NCI-H1694 (cell line): ENCODE measurements at regions not wholly inside any gene's neighbourhood (a gene's known extent, or its start where the extent isn't known, plus 50 kb on each side); places are given as distances from the start of the nearest gene placed in this dataset.
A peak's percentile ranks its signal among the peaks of the same experiment; 100 is the strongest.
"Not testable (repeated sequence)": the region's sequence is repeated elsewhere in the genome, so short reads cannot be mapped to it uniquely, and the experiment has no call there.

Experiments used
- DNase-seq: peaks from one replicate; lab custom pipeline; 2025; lab: John Stamatoyannopoulos, UW

GRCh38 chr5:68991279-68992084, 102.3 kb upstream of the SLC30A5 start:
- DNase-seq: no peak

GRCh38 chr5:68994645-68995044, 99.2 kb upstream of the SLC30A5 start:
- no peak for DNase-seq

DNA sequence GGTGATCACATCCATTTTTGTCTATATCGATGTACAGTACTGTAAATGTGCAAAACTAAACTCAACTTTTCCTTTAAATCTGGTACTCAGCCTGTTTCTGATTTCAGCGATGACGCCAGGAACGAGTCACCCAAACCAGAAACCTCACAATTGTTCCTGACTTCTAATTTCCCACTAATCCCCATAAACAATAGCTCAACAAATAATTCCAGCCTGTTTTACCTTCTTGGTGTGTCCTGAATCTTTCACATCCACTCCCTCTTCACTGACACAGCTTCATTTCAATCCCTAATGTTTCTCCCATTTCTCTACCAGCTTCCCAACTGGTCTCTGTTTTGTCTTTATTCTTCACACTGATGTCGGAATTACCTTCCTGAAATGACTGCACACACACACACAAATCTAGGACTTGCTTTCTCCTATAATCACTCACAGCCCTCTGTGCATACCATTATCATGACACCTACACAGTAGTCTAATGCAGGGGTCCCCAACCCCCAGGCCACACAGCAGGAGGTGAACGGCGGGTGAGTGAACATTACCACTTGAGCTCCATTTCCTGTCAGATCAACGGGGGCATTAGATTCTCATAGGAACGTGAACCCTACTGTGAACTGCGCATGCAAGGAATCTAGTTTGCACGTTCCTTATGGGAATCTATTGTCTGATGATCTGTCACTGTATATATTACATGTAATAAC, 97.8 kb upstream of the SLC30A5 start:
- no peak for DNase-seq

GRCh38 chr5:68999181-68999580, 94.6 kb upstream of the SLC30A5 start:
- DNase-seq: no peak

DNA sequence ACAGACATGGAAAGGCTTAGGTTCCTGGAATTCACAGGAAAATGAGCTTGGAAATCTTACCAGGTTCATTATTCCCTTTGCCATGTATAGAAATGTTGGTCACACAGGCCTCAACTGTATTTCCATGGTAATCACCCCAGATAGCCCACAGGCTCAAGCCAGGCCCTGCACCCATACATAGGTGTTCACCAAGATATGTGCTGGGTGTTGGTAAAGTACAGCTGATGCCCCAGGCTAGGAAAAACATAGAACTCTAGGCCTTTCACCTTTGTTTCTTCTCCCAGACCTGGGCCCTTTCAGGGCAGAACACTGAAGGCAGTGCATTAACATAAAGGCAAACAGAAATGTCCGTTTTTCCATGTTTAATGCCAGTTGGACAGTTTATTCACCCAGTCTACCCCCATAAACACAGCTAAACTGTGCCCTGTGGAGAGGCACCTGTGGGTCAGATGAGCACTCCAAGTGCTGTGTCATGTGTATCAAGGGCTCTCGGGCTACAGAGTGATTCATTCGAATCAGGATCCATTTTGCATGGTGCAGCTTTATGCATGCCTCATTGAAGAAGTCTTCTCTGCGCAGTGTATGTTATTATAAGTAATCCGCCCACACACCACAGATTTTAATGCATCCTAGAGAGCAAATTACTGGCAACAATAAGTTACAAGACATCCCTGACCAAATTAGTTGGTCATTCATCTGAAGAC, 93.4 kb upstream of the SLC30A5 start:
- no peak for DNase-seq

DNA sequence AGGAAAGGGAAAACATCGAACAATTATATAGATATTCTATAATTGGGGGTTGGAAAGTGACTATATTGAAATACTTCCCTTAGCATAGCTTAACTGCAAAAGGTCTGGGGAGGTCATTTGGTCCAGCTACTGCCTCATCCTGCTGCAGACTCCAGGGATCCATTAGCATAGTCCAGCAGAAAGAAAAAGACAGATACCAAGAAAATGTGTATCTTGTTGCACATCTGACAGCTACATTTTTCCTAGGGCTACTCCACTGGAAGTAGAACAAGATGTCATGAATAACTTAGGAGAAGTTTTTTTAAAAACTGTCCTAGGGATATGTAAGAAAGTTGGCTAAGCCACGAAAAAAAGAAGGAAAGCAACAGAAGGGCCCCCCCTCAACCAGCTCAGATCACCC, 92.9 kb upstream of the SLC30A5 start:
- DNase-seq: no peak

DNA sequence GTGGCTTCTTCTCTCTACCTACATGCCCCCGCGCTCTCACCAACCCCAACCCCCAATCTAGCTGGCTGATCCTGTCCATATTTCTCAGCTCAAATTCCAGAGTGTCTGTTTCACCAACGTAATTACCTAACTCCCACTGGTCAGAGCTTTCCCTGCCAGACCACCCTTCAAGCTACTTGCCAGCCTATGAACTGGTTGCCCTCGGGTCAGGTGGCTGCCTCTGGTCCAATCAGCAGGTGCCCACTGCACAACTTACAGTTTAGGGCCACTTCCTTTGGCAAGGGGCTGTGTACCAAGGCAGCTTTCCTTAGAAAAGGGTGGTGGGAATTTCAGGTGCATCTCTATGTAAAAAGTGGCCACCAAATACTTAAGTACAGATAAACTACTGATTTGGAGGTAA, 92.2 kb upstream of the SLC30A5 start:
- no peak for DNase-seq

DNA sequence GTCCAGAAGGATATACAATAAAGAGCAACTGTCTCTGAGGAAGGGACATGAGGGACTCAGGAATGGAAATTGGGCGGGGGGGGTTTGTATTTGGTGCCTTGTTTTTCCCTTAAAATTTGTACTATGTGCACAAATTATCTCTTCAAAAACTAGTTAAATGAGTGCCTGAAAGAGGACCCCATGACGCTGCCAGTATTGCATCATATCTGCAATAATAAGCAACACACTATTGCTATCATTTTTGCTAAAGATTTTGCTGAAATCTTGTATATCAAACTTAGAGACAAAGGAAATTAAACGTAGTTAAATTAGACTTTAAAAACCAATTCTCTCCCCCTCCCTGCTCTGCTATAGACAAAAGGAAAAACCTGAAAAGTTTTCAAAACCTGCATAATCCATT, 89.7 kb upstream of the SLC30A5 start:
- DNase-seq: no peak

- no peak for DNase-seq
These were observed 89.1 kb upstream of the SLC30A5 start for GRCh38 chr5:69004676-69005075.

DNA sequence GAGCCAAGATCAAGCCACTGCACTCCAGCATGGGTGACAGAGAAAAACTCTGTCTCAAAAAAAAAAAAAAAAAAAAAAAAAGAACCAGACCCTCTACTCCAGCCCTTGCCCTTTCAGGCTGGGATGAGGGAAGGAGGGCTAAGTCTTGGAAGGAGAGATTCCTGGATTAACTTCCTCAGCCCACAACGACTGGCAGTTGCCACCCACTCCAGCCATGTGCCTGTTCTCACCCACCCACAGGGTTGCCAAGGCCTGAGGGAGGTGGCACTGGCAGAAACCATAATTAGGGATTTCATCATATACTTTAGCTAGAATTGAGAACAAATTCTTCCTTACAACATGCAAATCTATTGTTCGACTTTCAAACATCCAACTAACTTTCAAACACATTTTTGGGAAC, 87.8 kb upstream of the SLC30A5 start:
- no peak for DNase-seq

DNA sequence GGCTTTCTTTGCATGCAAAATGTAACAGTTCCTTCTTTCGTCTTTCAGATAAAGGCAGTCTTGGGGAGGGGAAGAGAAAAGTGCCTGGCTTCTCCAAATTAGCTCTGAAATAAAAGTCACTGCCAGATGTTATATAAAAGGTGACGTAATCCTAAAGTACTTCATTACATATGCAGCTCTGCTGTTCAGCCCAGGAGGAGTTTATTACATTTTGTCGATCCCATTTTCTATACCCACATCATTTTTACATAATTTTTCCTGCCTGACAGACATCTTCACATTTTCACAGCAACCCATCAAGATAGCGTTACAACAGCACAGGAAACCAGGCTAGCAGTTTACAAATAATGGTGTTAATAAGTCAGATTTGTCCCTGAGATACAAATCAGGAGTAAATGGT, 86.7 kb upstream of the SLC30A5 start:
- DNase-seq: no peak

DNA sequence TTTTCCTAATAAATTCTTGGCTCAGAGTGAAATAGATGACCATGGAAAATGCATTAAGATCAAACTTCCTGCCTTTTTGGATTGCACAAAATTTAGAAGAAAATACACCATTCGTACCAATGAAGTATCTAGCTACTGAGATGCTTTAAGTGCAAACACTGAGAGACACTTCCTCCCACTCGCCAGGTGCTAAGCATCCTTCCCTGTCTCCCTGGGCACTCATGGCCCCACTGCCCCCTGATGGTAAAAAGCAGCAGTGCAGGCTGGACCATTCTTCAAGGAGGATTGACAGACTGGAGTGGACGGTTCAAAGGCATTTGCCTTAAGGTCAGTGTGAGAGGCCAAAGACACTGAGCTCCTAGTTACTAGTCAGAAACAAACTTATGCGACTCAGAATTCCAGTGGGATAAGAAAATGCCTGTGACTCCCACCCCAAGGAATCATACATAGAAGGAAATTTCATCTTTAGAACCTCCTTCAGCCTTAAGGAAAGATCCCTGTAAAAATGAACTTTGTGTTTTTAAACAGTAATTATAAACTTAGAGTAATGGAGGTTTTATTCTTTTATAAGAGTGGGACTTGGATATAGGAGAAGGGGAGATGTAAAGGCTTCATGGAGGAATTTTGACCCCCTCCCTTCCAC, 86.0 kb upstream of the SLC30A5 start:
- DNase-seq: peak; percentile 39

DNA sequence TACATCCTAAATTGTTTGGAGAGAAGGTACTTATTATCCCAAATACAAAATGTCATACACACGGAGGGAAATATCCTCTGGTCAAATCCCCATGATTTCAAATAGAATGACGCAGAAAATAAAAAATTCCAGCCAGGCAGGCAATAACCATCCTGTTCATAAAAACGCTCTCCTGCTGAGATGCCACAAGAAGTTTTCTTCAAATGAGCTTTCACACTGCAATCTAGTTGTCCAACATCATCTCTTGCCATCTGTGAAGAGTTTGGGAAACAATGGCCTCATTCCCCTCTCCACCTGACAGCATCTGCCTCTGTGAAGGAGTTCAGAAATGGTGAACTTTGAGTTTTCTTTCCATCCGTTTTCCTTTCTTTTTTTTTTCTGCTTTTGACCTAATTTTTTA, 83.3 kb upstream of the SLC30A5 start:
- no peak for DNase-seq

- no peak for DNase-seq
These were observed 81.9 kb upstream of the SLC30A5 start for GRCh38 chr5:69011910-69012309.

DNA sequence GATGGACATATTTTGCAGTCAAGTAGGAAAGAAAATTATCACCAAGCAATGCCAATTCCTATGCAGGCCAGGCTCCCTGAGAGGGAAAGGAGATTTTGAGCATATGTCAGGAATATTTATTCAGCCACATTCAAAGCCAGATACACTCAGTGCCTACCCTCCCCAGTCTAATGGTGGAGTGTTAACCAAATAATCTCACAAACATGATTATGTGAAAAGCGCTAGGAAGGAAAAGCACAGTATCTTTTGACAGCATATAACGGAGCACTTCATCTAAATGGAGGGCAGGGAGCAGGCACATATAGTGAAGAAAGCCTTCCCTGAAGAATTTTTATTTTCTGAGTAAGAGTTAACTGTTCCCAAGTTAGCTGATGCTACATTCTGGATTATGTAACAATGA, 80.3 kb upstream of the SLC30A5 start:
- no peak for DNase-seq

- not testable (repeated sequence) for DNase-seq
These were observed 79.8 kb upstream of the SLC30A5 start for GRCh38 chr5:69014007-69014406.

DNA sequence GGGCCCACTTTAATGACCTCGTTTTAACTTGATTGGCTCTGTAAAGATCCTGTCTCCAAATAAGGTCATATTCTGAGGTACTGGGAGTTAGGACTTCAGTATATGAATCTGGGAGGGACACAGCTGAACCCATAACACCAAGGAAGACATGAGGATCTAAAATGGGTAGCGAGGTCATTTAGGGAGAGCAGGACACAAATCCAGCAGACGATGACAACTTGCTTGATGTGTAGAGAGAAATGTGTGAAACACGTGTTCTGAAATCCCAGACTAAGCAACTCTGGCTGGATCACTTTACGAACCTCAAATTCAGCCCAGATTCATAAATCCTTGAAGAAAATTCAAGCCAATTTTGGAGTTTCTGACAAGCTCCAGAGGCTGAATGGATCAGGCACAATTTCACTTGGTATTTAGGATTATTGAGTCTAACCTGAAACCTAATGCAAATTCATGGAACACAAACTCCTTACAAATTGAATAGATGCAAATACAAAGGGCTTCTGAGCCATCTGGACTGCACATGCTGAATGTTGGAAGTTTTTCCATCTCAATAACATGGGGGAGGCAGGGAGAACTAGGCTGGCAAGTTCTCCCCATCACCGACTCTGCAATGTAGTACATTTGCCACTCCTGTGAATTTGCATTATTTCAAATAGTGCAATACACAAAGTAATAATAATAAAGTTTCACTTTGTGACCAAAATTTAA, 74.0 kb upstream of the SLC30A5 start:
- no peak for DNase-seq

DNA sequence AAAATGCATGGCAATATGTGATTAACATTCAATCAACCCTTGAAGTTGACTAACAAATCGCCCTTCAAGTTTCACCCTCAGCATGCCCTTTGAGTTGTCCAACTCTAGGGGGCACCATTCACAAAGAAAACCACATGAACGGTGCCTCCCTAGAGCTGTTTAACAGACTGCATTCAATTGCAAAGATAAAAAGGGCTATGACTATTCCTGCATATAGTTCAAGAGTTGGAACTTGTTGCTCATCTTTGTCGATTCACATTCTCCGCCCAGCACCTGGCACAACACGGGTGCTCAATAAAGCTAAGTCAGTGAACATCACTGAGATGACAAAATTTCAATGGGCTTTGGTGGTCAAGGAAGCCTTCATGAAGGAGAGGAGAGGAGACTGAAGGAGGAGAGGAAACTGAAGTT, 69.6 kb upstream of the SLC30A5 start:
- peak; percentile 31 for DNase-seq

- no peak for DNase-seq
These were observed 64.5 kb upstream of the SLC30A5 start for GRCh38 chr5:69029292-69029691.

GRCh38 chr5:69030358-69031062, 63.3 kb upstream of the SLC30A5 start:
- DNase-seq: no peak

GRCh38 chr5:69032009-69032408, 61.8 kb upstream of the SLC30A5 start:
- no peak for DNase-seq
